ENCODE measurements at regions not wholly inside any gene's neighbourhood (a gene's known extent, or its start where the extent isn't known, plus 50 kb on each side); places are given as distances from the start of the nearest gene placed in this dataset.

GRCh38 chr5:56729488-56729887 lies 85.9 kb upstream of the MAP3K1 start:
- TF ChIP-seq CTCF (IDR thresholded peaks at IDR 0.05) (no peak), POLR2A (IDR thresholded peaks at IDR 0.05) (no peak), EP300 (IDR thresholded peaks at IDR 0.05) (no peak)

All from upper lobe of left lung (tissue), 4 donors.